K562 (cell line): ENCODE measurements at regions not wholly inside any gene's neighbourhood (a gene's known extent, or its start where the extent isn't known, plus 50 kb on each side); places are given as distances from the start of the nearest gene placed in this dataset.

ENCODE experiments used
- ATAC-seq: fragments of 200-7000 bp; cut with Tn5 transposase; 3 replicates; pipeline ENCODE4 v1.9.1; 2020; ENCODE audit warnings: moderate library complexity
- BruUV-seq: library from RNA; stranded (reverse); fragments of 400-500 nt; replicated peaks from 2 replicates; lab custom pipeline; 2021; lab: Mats Ljungman, UMichigan
- CTCF ChIA-PET: fragments of 300-600 bp; formaldehyde crosslinking; extraction: SDS; loops from one replicate; lab custom pipeline; 2021; ENCODE audit warnings: low intra/inter-chr PET ratio; lab: Yijun Ruan, JAX
- POLR2A ChIA-PET: fragments of 300-600, 350-650 bp; sonication (Branson Sonifier 250); formaldehyde crosslinking; extraction: SDS; loops from one replicate; lab custom pipeline; 2021; ENCODE audit warnings: antibody characterized with exemption, inconsistent platforms; lab: Yijun Ruan, JAX
- DNase-seq, 4 experiments: peaks; one replicate each; pipeline versions ENCODE4 v3.0.0 to v3.0.0-alpha.2; 2011 to 2018; ENCODE audit warnings: low spot score in 3 of 4, mixed read lengths in 3 of 4; ENCODE audit errors: extremely low read depth in 1 of 4
- FAIRE-seq: peaks from 2 replicates; lab custom pipeline; 2011; peaks lifted over from hg19 to GRCh38; lab: Jason Lieb, UNC
- H2AFZ ChIP-seq: 2 replicates; pipeline ENCODE4 v1.6.0; 2011; ENCODE audit warnings: low read depth, low read length, control low read depth, inconsistent platforms
- H3K27ac ChIP-seq: fragments of 200-600 bp; 3 replicates; pipeline ENCODE4 v1.8.0; 2011; ENCODE audit warnings: low read depth, mild to moderate bottlenecking, control low read depth, inconsistent platforms, low read length, moderate library complexity, mixed read lengths; ENCODE audit errors: extremely low read depth
- H3K27me3 ChIP-seq, 2 experiments: fragments of 300-600 bp in 1 of 2; 2 replicates in 1 of 2; 3 replicates in 1 of 2; pipeline versions ENCODE4 v1.6.0 to v1.8.0; 2011; ENCODE audit warnings: inconsistent platforms in 2 of 2, low read length in 2 of 2, mild to moderate bottlenecking in 1 of 2, mixed read lengths in 1 of 2, moderate library complexity in 1 of 2; ENCODE audit not compliant: control insufficient read depth in 2 of 2, insufficient read depth in 2 of 2
- H3K36me3 ChIP-seq: fragments of 300-600 bp; 3 replicates; pipeline ENCODE4 v1.8.0; 2011; ENCODE audit warnings: mild to moderate bottlenecking, low read length, inconsistent platforms; ENCODE audit not compliant: control insufficient read depth, insufficient read depth
- H3K4me1 ChIP-seq, 2 experiments: fragments of 200-600 bp in 1 of 2; replicated peaks in 1 of 2; 2 replicates in 1 of 2; 3 replicates in 1 of 2; pipeline versions ENCODE4 v1.5.1 to v1.8.0; 2011; ENCODE audit warnings: inconsistent platforms in 2 of 2, low read length in 2 of 2, mild to moderate bottlenecking in 1 of 2, mixed read lengths in 1 of 2, moderate library complexity in 1 of 2; ENCODE audit not compliant: control insufficient read depth in 2 of 2, insufficient read depth in 2 of 2
- H3K4me2 ChIP-seq: 2 replicates; pipeline ENCODE4 v1.6.1; 2011; ENCODE audit warnings: low read length, control low read depth, inconsistent platforms, mixed read lengths; ENCODE audit not compliant: insufficient read depth
- H3K4me3 ChIP-seq: fragments of 200-600 bp; sonication (generic), shearing (Covaris generic); 2 replicates; pipeline ENCODE4 v1.5.1; 2016; ENCODE audit warnings: control low read depth, inconsistent platforms
- H3K79me2 ChIP-seq: fragments of 200-600 bp; 3 replicates; pipeline ENCODE4 v1.8.0; 2011; ENCODE audit warnings: low read length, inconsistent platforms; ENCODE audit not compliant: control insufficient read depth, insufficient read depth
- H3K9ac ChIP-seq, 2 experiments: 2 replicates each; pipeline versions ENCODE4 v1.6.0 to v1.6.1; 2011; ENCODE audit warnings: low read depth in 2 of 2, low read length in 2 of 2, control low read depth in 1 of 2, inconsistent platforms in 1 of 2, mild to moderate bottlenecking in 1 of 2, mixed read lengths in 1 of 2; ENCODE audit not compliant: insufficient read depth in 1 of 2
- H3K9me1 ChIP-seq: one replicate; pipeline ENCODE4 v1.6.0; 2011; ENCODE audit warnings: inconsistent platforms, mild to moderate bottlenecking, low read length, moderate library complexity; ENCODE audit not compliant: control insufficient read depth, insufficient read depth
- H3K9me3 ChIP-seq: replicated peaks from 2 replicates; pipeline ENCODE4 v1.5.1; 2011; ENCODE audit warnings: low read depth, low read length, inconsistent platforms; ENCODE audit not compliant: control insufficient read depth, insufficient read depth
- H4K20me1 ChIP-seq: replicated peaks from 2 replicates; pipeline ENCODE4 v1.6.1; 2011; ENCODE audit warnings: low read length, inconsistent platforms, mixed read lengths; ENCODE audit not compliant: control insufficient read depth, insufficient read depth
- ATF2 ChIP-seq: sonication (generic); formaldehyde crosslinking; IDR thresholded peaks from 2 replicates; pipeline ENCODE4 v1.8.1; 2022; ENCODE audit warnings: missing genetic modification reagents
- E2F3 ChIP-seq: fragments of 250-450 bp; sonication (Bioruptor Pico); IDR thresholded peaks from 2 replicates; pipeline ENCODE4 v1.4.0; 2020; ENCODE audit warnings: mild to moderate bottlenecking
- EP400 ChIP-seq: fragments of 450-650 bp; IDR thresholded peaks from 2 replicates; pipeline ENCODE4 v1.6.1; 2017; ENCODE audit warnings: antibody characterized with exemption, mild to moderate bottlenecking, moderate library complexity
- KLF13 ChIP-seq: fragments of 450-650 bp; IDR thresholded peaks from 2 replicates; pipeline ENCODE4 v1.6.1; 2016; ENCODE audit warnings: missing genetic modification characterization, low read depth, mild to moderate bottlenecking, missing compliant biosample characterization, moderate library complexity, borderline replicate concordance
- RAD21 ChIP-seq, 2 experiments: fragments of 250-450 bp in 1 of 2; fragments of 450-650 bp in 1 of 2; sonication (Bioruptor Pico) in 1 of 2; formaldehyde crosslinking in 1 of 2; IDR thresholded peaks in 1 of 2; conservative IDR thresholded peaks in 1 of 2; 2 replicates each; pipeline versions ENCODE4 v1.4.0 to v1.8.0; 2020 to 2022; ENCODE audit warnings: mild to moderate bottlenecking in 2 of 2, moderate library complexity in 1 of 2
- XRCC3 ChIP-seq: fragments of 450-650 bp; IDR thresholded peaks from 2 replicates; pipeline ENCODE4 v1.6.1; 2017; ENCODE audit warnings: mild to moderate bottlenecking, moderate library complexity
- ZFPM2 ChIP-seq: fragments of 250-450 bp; sonication (Bioruptor Pico); IDR thresholded peaks from 2 replicates; pipeline ENCODE4 v1.5.1; 2022; ENCODE audit warnings: mild to moderate bottlenecking
- ZNF449 ChIP-seq: fragments of 250-450 bp; sonication (Bioruptor Pico); IDR thresholded peaks from 2 replicates; pipeline ENCODE4 v1.8.0; 2022; ENCODE audit warnings: moderate library complexity, mild to moderate bottlenecking, inconsistent platforms
- WGBS: fragments of 100-300 bp; shearing (Covaris generic); methylation state at CpG from one replicate; pipeline ENCODE4 v1.1.6; 2016; ENCODE audit warnings: low coverage, mixed read lengths; ENCODE audit not compliant: insufficient coverage; ENCODE audit errors: missing lambda C conversion rate; 5-methylcytosine and 5-hydroxymethylcytosine counted together
- in situ Hi-C: fragments of 300-500 bp; cut with MboI; formaldehyde crosslinking; loops from 4 replicates; pipeline ENCODE4 v1.15.0; 2018; ENCODE audit warnings: inconsistent platforms, mixed read lengths
- intact Hi-C: fragments of 100-400 bp; cut with micrococcal nuclease; formaldehyde crosslinking; loops from 2 replicates; pipeline ENCODE4 v1.14.2; 2022

GRCh38 chr1:157419845-157420542 is 132.3 kb downstream of the FCRL5 start (continued):
- TF ChIP-seq ATF2 (CRISPR knock-in tag): 0 out of 2 replicates have a peak, but pooled peaks have one; percentile 50
- TF ChIP-seq XRCC3: no peak
- TF ChIP-seq RAD21 (CRISPR knock-in tag; conservative IDR thresholded peaks at IDR 0.05 in 1 of 2, IDR thresholded peaks at IDR 0.05 in 1 of 2): peak in 1 of 2 experiments; percentile 43; a peak in 2 of 4 replicates

- Histone ChIP-seq H3K27me3 (peaks cover 7 to 49% of the 10 kb centered on the region in 2 experiments; a peak in 4 of 5 replicates), H3K9ac (no peak overlapping the region), H4K20me1 (no peaks in the 10 kb centered on the region), H3K4me2 (no peak overlapping the region), H3K4me1 (no peaks in the 10 kb centered on the region), H3K79me2 (no peaks in the 10 kb centered on the region), H3K36me3 (no peaks in the 10 kb centered on the region), H3K27ac (no peak overlapping the region), H3K9me1 (no peaks in the 10 kb centered on the region), H3K9me3 (no peaks in the 10 kb centered on the region), H2AFZ (no peak overlapping the region), H3K4me3 (no peak overlapping the region)
- in situ Hi-C loops: no loop called here
- ChIA-PET CTCF (no interaction called here), POLR2A (interaction anchor here (0.6 kb wide), 1 partner anchor 53 kb away, joined by 3 read pairs; no protein-coding TSS in a partner anchor)
- no TSS peak for BruUV-seq
- ATAC-seq: no peak
- WGBS: 0% methylated on average over 3 of the region's 3 CpGs
- intact Hi-C loops: no loop called here
- TF ChIP-seq ZNF449 (CRISPR knock-in tag) (no peak), ZFPM2 (CRISPR knock-in tag) (no peak), E2F3 (no peak), EP400 (no peak), KLF13 (tag) (no peak)
- no peak for DNase-seq
- FAIRE-seq: no peak
Measured at GRCh38 chr1:157418659-157419058, 133.7 kb downstream of the FCRL5 start.
